ENCODE measurements at regions not wholly inside any gene's neighbourhood (a gene's known extent, or its start where the extent isn't known, plus 50 kb on each side); places are given as distances from the start of the nearest gene placed in this dataset.

- no peak for TF ChIP-seq POLR2A (IDR thresholded peaks at IDR 0.05; ENCODE audit: low read depth)
- no peak for TF ChIP-seq POLR2AphosphoS5 (IDR thresholded peaks at IDR 0.05)
- TF ChIP-seq CTCF (IDR thresholded peaks at IDR 0.05), result no peak
- no peak for TF ChIP-seq EP300 (IDR thresholded peaks at IDR 0.05)
These were observed 161.2 kb downstream of the CAPZA3 start for GRCh38 chr12:18899162-18899561.
